ENCODE measurements at regions not wholly inside any gene's neighbourhood (a gene's known extent, or its start where the extent isn't known, plus 50 kb on each side); places are given as distances from the start of the nearest gene placed in this dataset.

DNA sequence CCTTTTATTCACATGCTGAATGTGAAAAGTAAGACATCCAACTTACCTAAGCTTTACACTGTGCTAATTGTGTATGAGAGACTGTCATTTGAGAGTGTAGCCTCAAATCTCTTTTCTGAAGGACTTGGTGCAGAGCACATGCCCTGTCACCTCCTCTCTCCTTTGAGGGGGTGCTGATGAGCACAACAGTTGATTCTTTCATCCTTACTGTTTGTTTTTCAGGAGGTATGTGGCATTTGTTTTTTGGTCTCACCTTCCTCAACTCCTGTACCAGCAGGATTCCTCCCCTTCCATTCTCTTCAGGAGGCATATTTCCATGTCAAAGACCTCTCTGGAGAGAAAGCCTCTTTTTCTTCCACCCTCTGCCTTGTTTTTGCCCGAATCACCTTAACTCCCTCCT is 252.6 kb upstream of the CITED2 start:
- in situ Hi-C loops (cut with MboI; ENCODE audit: low sequenced_read_pairs), result loop anchor here (25.0 kb wide), 1 partner anchor 240 kb away; no protein-coding TSS in a partner anchor

DNA sequence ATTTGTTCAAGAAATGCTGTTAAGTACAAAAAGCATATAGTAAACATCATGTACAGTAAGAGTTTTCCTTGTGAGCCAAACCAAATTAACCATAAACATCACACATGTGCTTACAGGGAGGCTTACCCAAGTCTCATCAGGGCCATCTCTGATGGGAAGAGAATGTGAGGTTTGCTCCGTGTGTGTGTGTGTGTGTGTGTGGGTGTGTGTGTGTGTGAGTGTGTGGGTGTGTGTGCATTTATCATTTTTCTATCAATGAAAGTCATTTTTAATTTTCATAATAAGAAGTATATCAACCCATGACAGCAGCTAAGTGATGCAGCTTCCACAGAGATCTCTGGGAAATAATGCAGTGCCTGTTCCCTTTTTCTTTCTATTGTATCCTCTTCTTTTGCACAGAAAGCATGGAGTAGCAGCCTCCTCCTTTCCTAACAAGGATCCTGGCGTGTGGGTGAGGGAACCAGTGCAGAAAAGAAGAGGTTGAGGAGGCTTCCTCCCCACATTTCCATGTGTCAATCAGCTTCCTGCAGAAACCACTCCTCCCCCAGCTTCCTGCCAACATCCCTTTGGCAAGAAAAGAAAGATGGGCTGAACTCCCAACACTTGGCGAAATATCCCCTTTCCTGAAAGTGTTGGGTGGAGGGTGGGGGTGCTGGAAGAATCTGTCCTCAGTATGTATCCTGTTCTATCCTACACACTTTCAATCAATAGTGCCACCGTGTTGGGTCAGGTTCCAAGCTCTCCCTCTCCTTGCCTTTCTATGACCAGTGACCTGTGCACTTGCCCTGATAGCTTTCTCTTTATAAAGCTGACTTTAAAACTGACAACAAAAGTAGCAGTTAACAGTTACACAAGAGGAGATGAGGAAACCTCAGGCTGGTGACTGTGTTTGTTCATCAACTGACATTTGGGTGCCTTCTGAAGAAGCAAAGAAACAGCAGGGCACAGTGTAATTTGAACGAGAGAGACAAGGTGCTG is 251.8 kb upstream of the CITED2 start:
- in situ Hi-C loops (cut with MboI; ENCODE audit: low sequenced_read_pairs), result loop anchor here (25.0 kb wide), 1 partner anchor 239 kb away; no protein-coding TSS in a partner anchor

- in situ Hi-C loops (cut with MboI; ENCODE audit: low sequenced_read_pairs), result loop anchor here (25.0 kb wide), 1 partner anchor 238 kb away; no protein-coding TSS in a partner anchor
Measured at GRCh38 chr6:139625081-139625939, 250.9 kb upstream of the CITED2 start.

DNA sequence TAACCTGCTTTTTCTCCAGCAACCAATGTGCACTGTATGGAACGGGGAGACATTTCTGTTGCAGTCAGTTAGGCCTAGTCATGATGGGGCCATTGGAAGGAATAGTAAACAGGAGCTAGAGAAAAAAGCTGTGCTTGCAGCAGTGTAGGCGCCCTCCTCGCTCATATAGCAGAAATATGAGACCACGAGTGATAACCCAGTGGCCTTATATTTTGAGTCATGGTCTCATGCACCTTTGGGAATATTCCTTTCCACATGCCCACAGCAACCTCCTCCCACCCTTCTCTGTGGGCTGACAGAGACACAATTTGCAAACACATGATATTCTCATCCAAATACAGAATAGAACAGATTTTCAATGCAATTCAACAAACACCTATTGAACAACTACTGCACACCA is 248.9 kb upstream of the CITED2 start:
- in situ Hi-C loops (cut with MboI; ENCODE audit: low sequenced_read_pairs), result no loop called here

GRCh38 chr6:139613496-139613895 is 239.0 kb upstream of the CITED2 start:
- in situ Hi-C loops (cut with MboI; ENCODE audit: low sequenced_read_pairs), result no loop called here

GRCh38 chr6:139612135-139612465 is 237.7 kb upstream of the CITED2 start:
- in situ Hi-C loops (cut with MboI; ENCODE audit: low sequenced_read_pairs), result no loop called here

- in situ Hi-C loops (cut with MboI; ENCODE audit: low sequenced_read_pairs), result no loop called here
Measured at GRCh38 chr6:139611327-139612134, 237.1 kb upstream of the CITED2 start.

GRCh38 chr6:139608466-139609261 is 234.2 kb upstream of the CITED2 start:
- in situ Hi-C loops (cut with MboI; ENCODE audit: low sequenced_read_pairs), result no loop called here

GRCh38 chr6:139605350-139605749 is 230.9 kb upstream of the CITED2 start:
- in situ Hi-C loops (cut with MboI; ENCODE audit: low sequenced_read_pairs), result no loop called here

GRCh38 chr6:139603581-139603980 is 229.1 kb upstream of the CITED2 start:
- in situ Hi-C loops (cut with MboI; ENCODE audit: low sequenced_read_pairs), result no loop called here

DNA sequence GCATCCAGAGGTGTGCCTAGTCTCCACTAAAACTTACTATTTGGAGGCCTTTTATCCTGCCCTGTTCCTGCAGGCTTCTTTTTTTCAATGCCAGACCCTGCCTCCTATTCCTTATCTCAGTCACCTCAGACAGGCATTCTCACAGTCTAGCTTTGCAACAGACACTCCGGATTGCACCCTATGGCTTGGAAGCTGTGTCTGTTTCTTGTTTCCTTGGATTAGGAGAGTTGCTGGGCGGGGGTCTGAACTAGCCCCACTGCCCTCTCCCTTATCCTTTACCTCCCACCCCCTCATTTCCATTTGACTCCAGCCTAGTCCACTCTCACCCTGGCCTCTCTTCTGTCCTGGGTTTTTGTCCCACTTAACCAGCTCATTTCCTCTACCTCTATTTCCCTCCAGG is 228.1 kb upstream of the CITED2 start:
- in situ Hi-C loops (cut with MboI; ENCODE audit: low sequenced_read_pairs), result no loop called here

GRCh38 chr6:139600919-139601475 is 226.5 kb upstream of the CITED2 start:
- in situ Hi-C loops (cut with MboI; ENCODE audit: low sequenced_read_pairs), result no loop called here

DNA sequence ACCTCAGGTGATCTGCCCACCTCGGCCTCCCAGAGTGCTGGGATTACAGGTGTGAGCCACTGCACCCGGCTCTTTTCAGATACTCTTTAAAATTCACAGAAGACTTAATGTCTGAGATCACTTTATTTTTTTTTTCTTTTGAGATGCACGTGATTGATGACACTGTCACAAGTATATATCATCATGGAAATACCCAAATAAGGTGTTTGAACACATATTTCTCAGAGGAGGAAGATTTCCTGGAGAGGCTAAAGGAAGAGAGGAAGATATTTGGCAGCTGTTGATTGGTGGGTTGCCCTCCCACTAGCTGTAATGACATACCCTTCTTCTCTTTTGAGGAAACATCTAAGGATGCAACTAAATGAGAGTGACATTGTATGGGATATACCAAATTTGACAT is 225.9 kb upstream of the CITED2 start:
- in situ Hi-C loops (cut with MboI; ENCODE audit: low sequenced_read_pairs), result no loop called here

- in situ Hi-C loops (cut with MboI; ENCODE audit: low sequenced_read_pairs), result no loop called here
Measured at GRCh38 chr6:139597771-139598755, 223.6 kb upstream of the CITED2 start.

DNA sequence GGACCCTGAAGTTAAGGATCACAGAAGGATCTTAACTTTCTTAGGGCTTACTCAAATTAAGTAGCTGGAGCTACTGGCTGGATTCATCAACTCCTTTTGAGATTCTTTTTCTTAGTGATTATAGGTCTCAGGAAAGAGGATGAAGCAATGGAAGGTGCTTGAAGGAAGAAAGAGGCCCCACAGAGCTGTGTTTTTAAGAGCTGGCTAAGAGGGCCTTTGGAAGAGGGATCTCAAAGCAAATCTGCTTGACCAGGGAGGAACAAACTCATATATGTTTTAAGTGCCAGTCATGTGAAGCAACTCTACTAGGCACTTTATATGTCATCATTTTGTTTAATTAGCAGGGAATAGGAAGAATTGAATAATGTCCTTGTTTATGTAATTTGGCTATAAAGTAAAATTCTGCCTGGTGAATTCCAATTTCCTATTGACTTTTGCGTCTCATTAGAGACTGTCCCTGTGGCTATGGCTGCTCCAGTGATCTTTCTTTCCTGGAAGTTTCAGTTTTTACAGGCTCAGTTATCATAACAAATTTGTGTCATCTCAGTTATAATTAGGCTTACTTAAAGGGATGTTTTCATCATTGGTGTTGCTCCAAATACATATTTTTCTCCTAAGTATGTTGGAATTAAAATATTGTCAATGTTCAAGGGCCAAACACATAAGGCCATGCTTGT is 222.8 kb upstream of the CITED2 start:
- in situ Hi-C loops (cut with MboI; ENCODE audit: low sequenced_read_pairs), result no loop called here

DNA sequence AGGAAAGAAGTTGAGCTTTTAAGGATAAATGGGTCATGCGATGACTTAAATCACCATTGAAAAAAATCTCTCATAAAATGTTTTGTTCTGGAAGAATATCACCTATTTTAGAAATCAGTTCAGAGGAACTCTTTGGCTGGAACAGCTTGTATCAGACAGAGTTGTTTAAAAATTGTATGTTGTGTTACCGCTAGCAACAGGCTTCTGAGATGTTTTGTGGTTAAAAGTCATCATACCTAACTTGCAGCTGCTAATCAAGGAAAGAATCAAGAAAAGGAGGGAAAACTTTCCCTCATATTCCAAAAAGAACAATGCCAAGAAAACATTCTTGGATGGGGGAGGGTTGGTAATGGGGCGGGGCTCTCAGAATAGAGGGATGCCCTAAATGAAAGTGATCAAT is 220.7 kb upstream of the CITED2 start:
- in situ Hi-C loops (cut with MboI; ENCODE audit: low sequenced_read_pairs), result no loop called here

DNA sequence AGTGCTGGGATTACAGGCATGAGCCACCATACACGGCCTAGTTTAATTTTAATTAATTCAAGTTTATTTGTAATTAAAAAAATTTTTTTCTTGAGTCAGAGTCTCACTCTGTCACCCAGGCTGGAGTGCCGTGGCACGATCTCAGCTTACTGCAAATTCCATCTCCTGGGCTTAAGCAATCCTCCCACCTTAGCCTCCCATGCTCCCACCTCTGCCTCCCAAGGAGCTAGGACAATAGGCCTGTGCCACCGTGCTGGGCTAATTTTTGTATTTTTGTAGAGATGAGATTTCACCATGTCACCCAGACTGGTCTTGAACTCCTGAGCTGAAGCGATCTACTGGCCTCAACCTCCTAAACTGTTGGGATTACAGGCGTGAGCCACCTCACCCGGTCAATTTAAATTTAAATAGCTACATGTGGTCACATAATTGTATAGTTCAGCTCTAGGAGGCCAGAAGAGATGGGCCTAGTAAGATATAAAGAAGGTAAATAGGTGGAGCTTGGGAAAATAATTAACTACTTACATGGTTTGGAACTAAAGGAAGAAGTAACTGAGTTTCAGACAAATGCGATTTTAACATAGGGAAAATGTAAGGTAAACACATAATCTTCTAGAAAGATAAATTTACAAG is 220.0 kb upstream of the CITED2 start:
- in situ Hi-C loops (cut with MboI; ENCODE audit: low sequenced_read_pairs), result no loop called here
